ENCODE measurements at regions not wholly inside any gene's neighbourhood (a gene's known extent, or its start where the extent isn't known, plus 50 kb on each side); places are given as distances from the start of the nearest gene placed in this dataset.

GRCh38 chr9:40907657-40908624 is 220.5 kb downstream of the FOXD4L6 start:
- no peak for TF ChIP-seq CTCF (IDR thresholded peaks at IDR 0.05)
- no peak for TF ChIP-seq POLR2A (IDR thresholded peaks at IDR 0.05)
